ENCODE measurements at regions not wholly inside any gene's neighbourhood (a gene's known extent, or its start where the extent isn't known, plus 50 kb on each side); places are given as distances from the start of the nearest gene placed in this dataset.
"Not testable (repeated sequence)": the region's sequence is repeated elsewhere in the genome, so short reads cannot be mapped to it uniquely, and the experiment has no call there.

DNA sequence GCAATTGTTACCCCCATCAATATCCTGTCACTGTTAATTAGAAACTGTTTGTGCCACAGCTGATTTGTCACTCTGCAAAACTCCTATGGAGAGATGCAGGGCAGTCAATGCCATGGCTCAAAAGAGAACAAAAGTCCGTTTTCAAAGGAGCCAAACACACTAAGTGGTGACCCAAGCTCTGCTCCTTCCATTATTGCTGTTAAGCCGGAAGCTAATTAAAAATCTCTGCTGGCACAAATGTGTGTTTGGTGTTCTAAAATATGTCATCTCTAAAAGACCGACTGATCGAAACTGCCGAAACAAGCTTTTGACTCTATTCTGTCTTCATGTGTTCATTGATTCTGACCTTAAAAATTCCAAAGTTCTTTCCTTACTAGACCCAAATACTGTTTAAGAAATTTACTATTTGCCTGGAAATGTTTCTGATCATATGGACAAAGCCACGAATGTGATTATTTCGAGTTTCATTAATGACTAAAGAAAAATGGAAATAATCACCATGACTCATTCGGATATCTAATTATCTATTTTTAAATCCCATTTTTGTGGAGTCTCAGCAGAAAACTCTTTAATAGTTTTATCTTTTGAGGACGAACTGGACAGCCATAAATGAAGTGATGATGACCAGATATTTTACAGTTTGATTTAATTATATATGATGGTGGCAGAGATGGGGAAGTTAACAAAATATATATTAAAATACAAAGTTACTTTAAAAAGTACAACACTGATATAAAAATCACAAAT is 287.6 kb downstream of the SOCS6 start:
- DNase-seq, result no peak
- Mint-ChIP-seq H3K36me3 (ENCODE audit: unreplicated experiment) (no peaks in the 10 kb centered on the region), H3K4me3 (ENCODE audit: unreplicated experiment) (no peak overlapping the region), H3K4me1 (ENCODE audit: low read depth, unreplicated experiment) (no peaks in the 10 kb centered on the region), H3K27ac (ENCODE audit: unreplicated experiment) (no peak overlapping the region), H3K27me3 (ENCODE audit: unreplicated experiment) (no peaks in the 10 kb centered on the region), H3K9me3 (ENCODE audit: unreplicated experiment) (peaks cover 4% of the 10 kb centered on the region)
- TF ChIP-seq, protein P1, sequence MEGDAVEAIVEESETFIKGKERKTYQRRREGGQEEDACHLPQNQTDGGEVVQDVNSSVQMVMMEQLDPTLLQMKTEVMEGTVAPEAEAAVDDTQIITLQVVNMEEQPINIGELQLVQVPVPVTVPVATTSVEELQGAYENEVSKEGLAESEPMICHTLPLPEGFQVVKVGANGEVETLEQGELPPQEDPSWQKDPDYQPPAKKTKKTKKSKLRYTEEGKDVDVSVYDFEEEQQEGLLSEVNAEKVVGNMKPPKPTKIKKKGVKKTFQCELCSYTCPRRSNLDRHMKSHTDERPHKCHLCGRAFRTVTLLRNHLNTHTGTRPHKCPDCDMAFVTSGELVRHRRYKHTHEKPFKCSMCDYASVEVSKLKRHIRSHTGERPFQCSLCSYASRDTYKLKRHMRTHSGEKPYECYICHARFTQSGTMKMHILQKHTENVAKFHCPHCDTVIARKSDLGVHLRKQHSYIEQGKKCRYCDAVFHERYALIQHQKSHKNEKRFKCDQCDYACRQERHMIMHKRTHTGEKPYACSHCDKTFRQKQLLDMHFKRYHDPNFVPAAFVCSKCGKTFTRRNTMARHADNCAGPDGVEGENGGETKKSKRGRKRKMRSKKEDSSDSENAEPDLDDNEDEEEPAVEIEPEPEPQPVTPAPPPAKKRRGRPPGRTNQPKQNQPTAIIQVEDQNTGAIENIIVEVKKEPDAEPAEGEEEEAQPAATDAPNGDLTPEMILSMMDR (IDR thresholded peaks at IDR 0.05; ENCODE audit: partially characterized antibody, unreplicated experiment), result no peak

DNA sequence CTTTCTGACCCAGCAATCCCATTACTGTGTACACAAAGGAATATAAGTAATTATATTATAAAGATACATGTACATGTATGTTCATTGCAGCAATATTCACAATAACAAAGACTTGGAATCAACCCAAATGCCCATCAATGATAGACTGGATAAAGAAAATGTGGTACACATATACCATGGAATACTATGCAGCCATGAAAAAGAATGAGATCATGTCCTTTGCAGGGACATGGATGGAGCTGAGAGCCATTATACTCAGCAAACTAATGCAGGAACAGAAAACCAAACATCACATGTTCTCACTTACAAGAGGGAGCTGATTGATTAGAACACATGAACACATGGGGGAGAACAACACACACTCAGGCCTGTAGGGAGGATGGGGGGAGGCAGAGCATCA is 286.1 kb downstream of the SOCS6 start:
- not testable (repeated sequence) for H3K27ac Mint-ChIP-seq (ENCODE audit: unreplicated experiment); DNase-seq; H3K9me3 Mint-ChIP-seq (ENCODE audit: unreplicated experiment); H3K27me3 Mint-ChIP-seq (ENCODE audit: unreplicated experiment); H3K36me3 Mint-ChIP-seq (ENCODE audit: unreplicated experiment); H3K4me3 Mint-ChIP-seq (ENCODE audit: unreplicated experiment); H3K4me1 Mint-ChIP-seq (ENCODE audit: low read depth, unreplicated experiment)

DNA sequence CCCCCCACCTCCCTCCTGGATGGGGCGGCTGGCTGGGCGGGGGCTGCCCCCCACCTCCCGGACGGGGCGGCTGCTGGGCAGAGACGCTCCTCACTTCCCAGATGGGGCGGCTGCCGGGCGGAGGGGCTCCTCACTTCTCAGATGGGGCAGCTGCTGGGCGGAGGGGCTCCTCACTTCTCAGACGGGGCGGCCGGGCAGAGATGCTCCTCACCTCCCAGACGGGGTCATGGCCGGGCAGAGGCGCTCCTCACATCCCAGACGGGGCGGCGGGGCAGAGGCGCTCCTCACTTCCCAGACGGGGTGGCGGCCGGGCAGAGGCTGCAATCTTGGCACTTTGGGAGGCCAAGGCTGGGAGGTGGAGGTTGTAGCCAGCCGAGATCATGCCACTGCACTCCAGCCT is 280.8 kb downstream of the SOCS6 start:
- not testable (repeated sequence) for DNase-seq; H3K36me3 Mint-ChIP-seq (ENCODE audit: unreplicated experiment); H3K4me3 Mint-ChIP-seq (ENCODE audit: unreplicated experiment); H3K27me3 Mint-ChIP-seq (ENCODE audit: unreplicated experiment); H3K27ac Mint-ChIP-seq (ENCODE audit: unreplicated experiment); H3K4me1 Mint-ChIP-seq (ENCODE audit: low read depth, unreplicated experiment); H3K9me3 Mint-ChIP-seq (ENCODE audit: unreplicated experiment)

DNA sequence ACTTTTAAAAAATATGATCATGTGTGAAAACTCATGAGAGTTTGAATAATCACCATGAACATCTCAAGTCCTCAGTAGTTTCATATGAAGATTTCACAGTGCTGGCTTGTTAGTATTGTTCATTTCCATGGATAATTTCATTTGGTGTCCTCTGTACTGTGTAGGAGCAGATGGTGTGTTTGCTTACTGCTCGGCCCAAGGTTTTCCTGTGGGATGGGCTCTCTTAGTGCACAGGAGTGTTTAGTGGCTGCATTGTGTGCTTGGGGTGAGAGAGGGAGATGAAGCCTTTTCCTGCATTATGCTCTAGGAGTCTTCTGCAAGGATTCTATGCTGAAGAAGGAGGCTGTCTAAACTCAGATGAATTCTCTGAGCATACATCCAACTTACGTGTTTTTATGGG is 270.6 kb downstream of the SOCS6 start:
- Mint-ChIP-seq H3K27ac (ENCODE audit: unreplicated experiment) (peak overlapping the region; percentile 83), H3K4me3 (ENCODE audit: unreplicated experiment) (no peak overlapping the region), H3K36me3 (ENCODE audit: unreplicated experiment) (no peaks in the 10 kb centered on the region), H3K4me1 (ENCODE audit: low read depth, unreplicated experiment) (peaks cover 23% of the 10 kb centered on the region), H3K27me3 (ENCODE audit: unreplicated experiment) (peaks cover 2% of the 10 kb centered on the region), H3K9me3 (ENCODE audit: unreplicated experiment) (no peaks in the 10 kb centered on the region)
- TF ChIP-seq, protein P1 (IDR thresholded peaks at IDR 0.05; ENCODE audit: partially characterized antibody, unreplicated experiment), result no peak
- DNase-seq, result peak; percentile 25

DNA sequence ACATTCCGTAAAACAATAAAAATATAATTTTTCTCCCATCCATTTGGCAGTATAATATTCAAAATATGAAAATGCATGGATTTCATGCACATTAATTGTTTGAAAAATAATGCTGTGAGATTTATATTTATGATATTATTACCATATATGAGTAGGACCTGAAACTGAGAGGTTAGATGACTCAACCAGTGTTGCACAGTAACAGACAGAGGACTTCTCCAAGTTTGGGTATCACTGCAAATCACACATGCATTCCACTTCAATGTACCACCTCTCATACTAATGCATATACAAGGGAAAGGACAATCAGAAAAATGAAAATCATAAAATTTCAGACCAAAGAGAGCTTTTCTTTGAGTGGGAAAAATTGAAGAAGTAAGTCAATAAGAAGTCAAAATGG is 269.5 kb downstream of the SOCS6 start:
- Mint-ChIP-seq H3K4me1 (ENCODE audit: low read depth, unreplicated experiment) (peaks cover 33% of the 10 kb centered on the region), H3K27ac (ENCODE audit: unreplicated experiment) (no peak overlapping the region), H3K27me3 (ENCODE audit: unreplicated experiment) (peaks cover 4% of the 10 kb centered on the region), H3K9me3 (ENCODE audit: unreplicated experiment) (peaks cover 2% of the 10 kb centered on the region), H3K4me3 (ENCODE audit: unreplicated experiment) (no peak overlapping the region), H3K36me3 (ENCODE audit: unreplicated experiment) (no peaks in the 10 kb centered on the region)
- TF ChIP-seq, protein P1 (IDR thresholded peaks at IDR 0.05; ENCODE audit: partially characterized antibody, unreplicated experiment), result no peak
- DNase-seq, result no peak

DNA sequence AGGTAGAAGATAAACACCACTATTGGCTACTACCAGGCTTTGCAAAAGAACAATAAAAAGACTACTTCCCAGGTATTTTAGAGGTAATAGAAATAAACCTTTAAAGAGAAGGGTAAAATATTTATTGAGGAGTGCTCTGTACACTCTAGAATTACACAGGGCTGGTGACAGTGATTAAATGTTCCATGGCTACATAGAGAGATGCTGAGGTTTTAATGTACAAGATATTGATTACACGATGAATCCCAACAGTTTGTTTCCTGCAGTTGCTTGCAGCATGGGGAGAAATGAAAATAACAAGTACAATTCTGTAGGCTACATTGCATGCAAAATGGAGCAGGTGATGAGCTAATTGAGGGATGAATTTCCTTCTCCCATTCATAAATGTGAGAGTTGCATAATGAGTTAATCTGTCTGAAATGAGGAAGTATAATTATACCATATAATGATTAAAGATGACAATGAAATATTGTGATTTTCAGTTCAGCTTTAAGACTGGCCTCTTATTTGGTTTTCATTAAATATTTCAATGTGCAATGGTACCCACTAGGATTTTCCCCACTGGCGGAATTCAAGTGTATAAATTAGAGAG is 266.1 kb downstream of the SOCS6 start:
- peaks cover 4% of the 10 kb centered on the region for H3K27me3 Mint-ChIP-seq (ENCODE audit: unreplicated experiment)
- peaks cover 45% of the 10 kb centered on the region for H3K4me1 Mint-ChIP-seq (ENCODE audit: low read depth, unreplicated experiment)
- DNase-seq, result no peak
- H3K36me3 Mint-ChIP-seq (ENCODE audit: unreplicated experiment), result no peaks in the 10 kb centered on the region
- TF ChIP-seq, protein P1 (IDR thresholded peaks at IDR 0.05; ENCODE audit: partially characterized antibody, unreplicated experiment), result no peak
- peak overlapping the region; percentile 98 for H3K27ac Mint-ChIP-seq (ENCODE audit: unreplicated experiment)
- H3K9me3 Mint-ChIP-seq (ENCODE audit: unreplicated experiment), result peaks cover 2% of the 10 kb centered on the region
- peak overlapping the region; percentile 35 for H3K4me3 Mint-ChIP-seq (ENCODE audit: unreplicated experiment)
